GM12878 (cell line): ENCODE measurements at regions not wholly inside any gene's neighbourhood (a gene's known extent, or its start where the extent isn't known, plus 50 kb on each side); places are given as distances from the start of the nearest gene placed in this dataset.

Source experiments
- ATAC-seq: fragments of 200-7000 bp; cut with Tn5 transposase; 3 replicates; pipeline ENCODE4 v1.9.1; 2020; ENCODE audit warnings: mild to moderate bottlenecking, moderate library complexity
- BruUV-seq: library from RNA; stranded (reverse); fragments of 400-500 nt; replicated peaks from 2 replicates; lab custom pipeline; 2021; lab: Mats Ljungman, UMichigan
- CTCF ChIA-PET: fragments of 300-600 bp; sonication (Branson Sonifier 250); formaldehyde crosslinking; extraction: SDS; loops from one replicate; lab custom pipeline; 2021; ENCODE audit warnings: inconsistent platforms; lab: Yijun Ruan, JAX
- POLR2A ChIA-PET: fragments of 350-600 bp; formaldehyde crosslinking; extraction: SDS; loops from one replicate; lab custom pipeline; 2021; ENCODE audit warnings: inconsistent platforms; lab: Charles Lee
- RAD21 ChIA-PET: fragments of 300-600 bp; sonication (Branson Sonifier 250); formaldehyde crosslinking; loops from one replicate; lab custom pipeline; 2023; ENCODE audit warnings: antibody characterized with exemption; ENCODE audit not compliant: unreplicated experiment; lab: Charles Lee
- SMC1A ChIA-PET: fragments of 300-600 bp; sonication (Branson Sonifier 250); formaldehyde crosslinking; loops from one replicate; lab custom pipeline; 2023; ENCODE audit not compliant: unreplicated experiment, uncharacterized antibody; lab: Charles Lee
- DNase-seq: peaks from one replicate; pipeline ENCODE4 v3.0.0-alpha.2; 2011; ENCODE audit warnings: low read depth, low spot score
- FAIRE-seq: peaks from 3 replicates; lab custom pipeline; 2011; peaks lifted over from hg19 to GRCh38; lab: Jason Lieb, UNC
- H2AFZ ChIP-seq: 2 replicates; pipeline ENCODE4 v1.6.0; 2011; ENCODE audit warnings: low read depth, low read length, control low read depth; ENCODE audit not compliant: control insufficient read depth
- H3K27ac ChIP-seq: 2 replicates; pipeline ENCODE4 v1.5.1; 2011; ENCODE audit warnings: control low read depth; ENCODE audit not compliant: control insufficient read depth, insufficient read depth
- H3K27me3 ChIP-seq, 2 experiments: replicated peaks in 1 of 2; 2 replicates each; pipeline versions ENCODE4 v1.6.0 to v1.6.1; 2011; ENCODE audit warnings: low read length in 1 of 2; ENCODE audit not compliant: control insufficient read depth in 2 of 2, insufficient read depth in 2 of 2
- H3K36me3 ChIP-seq, 2 experiments: 2 replicates each; pipeline ENCODE4 v1.5.1; 2011; ENCODE audit warnings: low read length in 1 of 2; ENCODE audit not compliant: control insufficient read depth in 2 of 2, insufficient read depth in 2 of 2
- H3K4me1 ChIP-seq: 2 replicates; pipeline ENCODE4 v1.6.1; 2011; ENCODE audit warnings: mild to moderate bottlenecking, low read length, moderate library complexity, mixed read lengths; ENCODE audit not compliant: control insufficient read depth, insufficient read depth
- H3K4me2 ChIP-seq: 2 replicates; pipeline ENCODE4 v1.6.0; 2011; ENCODE audit warnings: control low read depth; ENCODE audit not compliant: control insufficient read depth, insufficient read depth
- H3K4me3 ChIP-seq: fragments of 200-600 bp; sonication (generic); 2 replicates; pipeline ENCODE4 v1.5.1; 2016
- H3K79me2 ChIP-seq: 2 replicates; pipeline ENCODE4 v1.6.0; 2011; ENCODE audit warnings: low read length; ENCODE audit not compliant: control insufficient read depth, insufficient read depth
- H3K9ac ChIP-seq: 2 replicates; pipeline ENCODE4 v1.8.0; 2011; ENCODE audit warnings: low read length, control low read depth, mixed read lengths; ENCODE audit not compliant: control insufficient read depth, insufficient read depth
- H3K9me3 ChIP-seq: replicated peaks from 3 replicates; pipeline ENCODE4 v1.5.1; 2011; ENCODE audit warnings: mild to moderate bottlenecking, low read length; ENCODE audit not compliant: control insufficient read depth, insufficient read depth
- H4K20me1 ChIP-seq: 2 replicates; pipeline ENCODE4 v1.6.0; 2011; ENCODE audit not compliant: control insufficient read depth, insufficient read depth
- CBX3 ChIP-seq: fragments of 200-600 bp; sonication (generic); IDR thresholded peaks from 2 replicates; pipeline ENCODE4 v1.6.1; 2016; ENCODE audit warnings: low read depth, borderline replicate concordance
- CTCF ChIP-seq, 3 experiments: IDR thresholded peaks in 2 of 3; conservative IDR thresholded peaks in 1 of 3; 2 replicates each; pipeline ENCODE4 v1.5.1; 2011; ENCODE audit warnings: low read depth in 3 of 3, low read length in 3 of 3, mild to moderate bottlenecking in 3 of 3, control low read depth in 2 of 3, moderate library complexity in 2 of 3, inconsistent platforms in 1 of 3, mixed read lengths in 1 of 3; ENCODE audit not compliant: control insufficient read depth in 2 of 3, insufficient read depth in 1 of 3; ENCODE audit errors: extremely low read depth in 1 of 3
- RAD21 ChIP-seq: IDR thresholded peaks from 2 replicates; pipeline ENCODE4 v1.6.1; 2011; ENCODE audit warnings: mild to moderate bottlenecking, low read depth, low read length, moderate library complexity; ENCODE audit not compliant: insufficient read depth
- SMC3 ChIP-seq: IDR thresholded peaks from 2 replicates; pipeline ENCODE4 v1.6.1; 2011; ENCODE audit warnings: low read length, improper control_type of control experiment, borderline replicate concordance
- WGBS: methylation state at CpG from one replicate; pipeline ENCODE4 v1.1.6; 2016; ENCODE audit warnings: low lambda C conversion rate; ENCODE audit not compliant: insufficient replicate concordance, insufficient coverage; ENCODE audit errors: missing lambda C conversion rate; 5-methylcytosine and 5-hydroxymethylcytosine counted together
- in situ Hi-C: fragments of 300-500 bp; cut with MboI; formaldehyde crosslinking; loops from 9 replicates; pipeline ENCODE4 v1.14.3; 2018; ENCODE audit warnings: mixed read lengths
- intact Hi-C: fragments of 100-400 bp; cut with micrococcal nuclease; formaldehyde crosslinking; loops from one replicate; pipeline ENCODE4 v1.14.2; 2022; ENCODE audit not compliant: unreplicated experiment

- DNase-seq = no peak
- Histone ChIP-seq H3K9ac (no peak overlapping the region), H3K4me2 (no peak overlapping the region), H3K4me1 (no peaks in the 10 kb centered on the region), H4K20me1 (no peaks in the 10 kb centered on the region), H3K4me3 (no peak overlapping the region), H3K27ac (no peak overlapping the region), H3K79me2 (no peaks in the 10 kb centered on the region), H2AFZ (no peak overlapping the region), H3K36me3 (no peaks in the 10 kb centered on the region), H3K27me3 (no peaks in the 10 kb centered on the region), H3K9me3 (no peaks in the 10 kb centered on the region; the same call in 2 of the 3 replicates)
- ChIA-PET POLR2A (no interaction called here), RAD21 (interaction anchor here (1.0 to 2.6 kb wide), 7 partner anchors 39 to 132 kb away, joined by 3 to 26 read pairs (median 4); no protein-coding TSS in a partner anchor), SMC1A (interaction anchor here (0.7 to 2.0 kb wide), 8 partner anchors 11 to 121 kb away, joined by 3 to 28 read pairs (median 4); no protein-coding TSS in a partner anchor), CTCF (interaction anchor here (0.6 to 5.0 kb wide), 24 partner anchors 8 to 858 kb away, joined by 3 to 100 read pairs (median 4); no protein-coding TSS in a partner anchor)
- ATAC-seq = peak; percentile 74
- BruUV-seq = no TSS peak
- WGBS = 0% methylated on average over 2 of the region's 2 CpGs
- intact Hi-C loops (loop anchor here (1.0 kb wide), 1 partner anchor 107 kb away; no protein-coding TSS in a partner anchor), in situ Hi-C loops (no loop called here)
- FAIRE-seq = no peak
- TF ChIP-seq RAD21 (0 out of 2 replicates have a peak, but pooled peaks have one; percentile 10), CBX3 (no peak), CTCF (IDR thresholded peaks at IDR 0.05 in 2 of 3, conservative IDR thresholded peaks at IDR 0.05 in 1 of 3; ENCODE audit: control insufficient read depth in 2 of 3, extremely low read depth in 1 of 3, insufficient read depth in 1 of 3, low read depth in 3 of 3, low read length in 3 of 3) (peak; percentile 33 to 52 (median 43); a peak in 3 of 6 replicates), SMC3 (peak; percentile 16; the same call in 1 of the 2 replicates)
Measured at GRCh38 chr14:25537846-25538455, 488.0 kb upstream of the STXBP6 start.
